Brain microvascular endothelial cell (primary cell): ENCODE measurements at regions not wholly inside any gene's neighbourhood (a gene's known extent, or its start where the extent isn't known, plus 50 kb on each side); places are given as distances from the start of the nearest gene placed in this dataset.

Source experiments
- DNase-seq: peaks from one replicate; pipeline ENCODE4 v3.0.0-alpha.2; 2020
- H3K27ac ChIP-seq: fragments of 250-450 bp; sonication (Bioruptor Pico); 2 replicates; pipeline ENCODE4 v1.5.1; 2020; ENCODE audit warnings: mild to moderate bottlenecking, moderate library complexity
- H3K27me3 ChIP-seq: fragments of 250-450 bp; sonication (Bioruptor Pico); replicated peaks from 2 replicates; pipeline ENCODE4 v1.5.1; 2020; ENCODE audit warnings: mild to moderate bottlenecking
- H3K36me3 ChIP-seq: fragments of 250-450 bp; sonication (Bioruptor Pico); replicated peaks from 2 replicates; pipeline ENCODE4 v1.5.1; 2020; ENCODE audit warnings: mild to moderate bottlenecking
- H3K4me3 ChIP-seq: 2 replicates; pipeline ENCODE4 v1.5.1; 2011; ENCODE audit warnings: low read depth, mild to moderate bottlenecking, control low read depth, low read length, moderate library complexity
- in situ Hi-C: cut with HindIII; loops from 2 replicates; pipeline ENCODE4 v1.10.0; 2017; ENCODE audit warnings: low sequenced_read_pairs, low pct_ligation_motif_present
- TF ChIP-seq, protein P1 (sequence below): IDR thresholded peaks from 2 replicates; pipeline ENCODE4 v1.5.1; 2011; ENCODE audit warnings: low read depth, mild to moderate bottlenecking, moderate library complexity, low read length, control low read depth, inconsistent platforms; ENCODE audit errors: missing control alignments

- Histone ChIP-seq H3K36me3 (no peaks in the 10 kb centered on the region), H3K4me3 (no peak overlapping the region), H3K27me3 (no peaks in the 10 kb centered on the region), H3K27ac (no peak overlapping the region)
- in situ Hi-C loops: no loop called here
- DNase-seq: no peak
- TF ChIP-seq, protein P1, sequence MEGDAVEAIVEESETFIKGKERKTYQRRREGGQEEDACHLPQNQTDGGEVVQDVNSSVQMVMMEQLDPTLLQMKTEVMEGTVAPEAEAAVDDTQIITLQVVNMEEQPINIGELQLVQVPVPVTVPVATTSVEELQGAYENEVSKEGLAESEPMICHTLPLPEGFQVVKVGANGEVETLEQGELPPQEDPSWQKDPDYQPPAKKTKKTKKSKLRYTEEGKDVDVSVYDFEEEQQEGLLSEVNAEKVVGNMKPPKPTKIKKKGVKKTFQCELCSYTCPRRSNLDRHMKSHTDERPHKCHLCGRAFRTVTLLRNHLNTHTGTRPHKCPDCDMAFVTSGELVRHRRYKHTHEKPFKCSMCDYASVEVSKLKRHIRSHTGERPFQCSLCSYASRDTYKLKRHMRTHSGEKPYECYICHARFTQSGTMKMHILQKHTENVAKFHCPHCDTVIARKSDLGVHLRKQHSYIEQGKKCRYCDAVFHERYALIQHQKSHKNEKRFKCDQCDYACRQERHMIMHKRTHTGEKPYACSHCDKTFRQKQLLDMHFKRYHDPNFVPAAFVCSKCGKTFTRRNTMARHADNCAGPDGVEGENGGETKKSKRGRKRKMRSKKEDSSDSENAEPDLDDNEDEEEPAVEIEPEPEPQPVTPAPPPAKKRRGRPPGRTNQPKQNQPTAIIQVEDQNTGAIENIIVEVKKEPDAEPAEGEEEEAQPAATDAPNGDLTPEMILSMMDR: no peak
Measured at GRCh38 chr4:174397366-174398155, 113.8 kb downstream of the CEP44 start.

DNA sequence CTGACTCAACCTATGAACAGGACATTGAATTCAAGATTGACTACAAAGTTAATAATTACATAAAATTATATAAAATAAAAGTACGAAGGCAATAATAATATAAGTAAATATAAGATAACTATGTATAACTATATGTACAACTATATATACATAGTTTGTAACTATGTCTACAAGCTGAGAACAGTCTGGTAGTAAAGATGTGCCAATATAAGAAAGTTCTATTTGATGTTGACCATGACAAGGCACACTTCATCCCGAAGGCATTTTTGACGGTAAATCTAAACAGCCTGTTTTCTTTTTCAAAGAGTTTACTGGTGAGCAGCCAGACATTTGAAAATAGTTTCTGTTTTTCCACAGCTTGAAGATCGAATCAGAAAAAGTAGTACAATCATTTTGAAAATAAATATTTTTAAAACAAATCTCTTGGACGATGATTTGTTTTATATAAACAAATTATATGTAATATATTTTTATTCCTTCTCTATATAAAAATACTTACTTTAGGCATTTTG is 112.9 kb downstream of the CEP44 start:
- TF ChIP-seq, protein P1: no peak
- DNase-seq: no peak
- Histone ChIP-seq H3K27ac (no peak overlapping the region), H3K36me3 (no peaks in the 10 kb centered on the region), H3K4me3 (no peak overlapping the region), H3K27me3 (no peaks in the 10 kb centered on the region)
- in situ Hi-C loops: no loop called here

DNA sequence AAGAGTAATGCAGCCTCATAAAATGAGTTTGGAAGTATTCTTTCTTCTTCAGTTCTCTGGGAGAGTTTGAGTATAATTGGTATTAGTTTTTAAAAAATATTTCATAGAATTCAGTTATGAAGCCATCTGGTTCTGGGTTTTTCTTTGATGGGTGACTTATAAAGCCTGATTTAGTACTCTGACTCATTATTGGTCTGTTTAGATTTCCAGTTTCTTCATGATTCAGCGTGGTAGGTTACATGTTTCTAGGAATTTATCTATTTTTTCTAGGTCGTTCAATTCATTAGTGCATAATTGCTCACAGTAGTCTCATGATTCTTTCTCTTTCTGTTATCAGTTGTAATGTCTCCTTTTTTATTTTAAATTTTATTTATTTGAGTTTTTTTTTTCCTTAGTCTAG is 111.2 kb downstream of the CEP44 start:
- peak overlapping the region; percentile 58 for H3K27ac ChIP-seq
- no peak for DNase-seq
- H3K36me3 ChIP-seq: no peaks in the 10 kb centered on the region
- in situ Hi-C loops: no loop called here
- TF ChIP-seq, protein P1: no peak
- H3K4me3 ChIP-seq: no peak overlapping the region
- no peaks in the 10 kb centered on the region for H3K27me3 ChIP-seq

GRCh38 chr4:174389439-174389838 is 105.7 kb downstream of the CEP44 start:
- Histone ChIP-seq H3K36me3 (no peaks in the 10 kb centered on the region), H3K27ac (no peak overlapping the region), H3K27me3 (no peaks in the 10 kb centered on the region), H3K4me3 (no peak overlapping the region)
- DNase-seq: no peak
- TF ChIP-seq, protein P1: no peak
- in situ Hi-C loops: no loop called here

- Histone ChIP-seq H3K27me3 (no peaks in the 10 kb centered on the region), H3K4me3 (no peak overlapping the region), H3K27ac (no peak overlapping the region), H3K36me3 (no peaks in the 10 kb centered on the region)
- TF ChIP-seq, protein P1: no peak
- in situ Hi-C loops: no loop called here
- no peak for DNase-seq
Measured at GRCh38 chr4:174388461-174389145, 104.9 kb downstream of the CEP44 start.
